Fibroblast of lung (primary cell): ENCODE measurements at regions not wholly inside any gene's neighbourhood (a gene's known extent, or its start where the extent isn't known, plus 50 kb on each side); places are given as distances from the start of the nearest gene placed in this dataset.

Source experiments
- EZH2 ChIP-seq: IDR thresholded peaks from 2 replicates; pipeline ENCODE4 v1.5.1; 2012; ENCODE audit warnings: low read length, control low read depth, mild to moderate bottlenecking; ENCODE audit errors: missing control alignments
- TF ChIP-seq, protein P1 (sequence below), 2 donors: IDR thresholded peaks in 1 of 2; conservative IDR thresholded peaks in 1 of 2; 1 replicate in 1 of 2; 2 replicates in 1 of 2; pipeline ENCODE4 v1.5.1; 2011 to 2012; ENCODE audit warnings: low read length in 2 of 2, control low read depth in 1 of 2, inconsistent platforms in 1 of 2, low read depth in 1 of 2, mild to moderate bottlenecking in 1 of 2

DNA sequence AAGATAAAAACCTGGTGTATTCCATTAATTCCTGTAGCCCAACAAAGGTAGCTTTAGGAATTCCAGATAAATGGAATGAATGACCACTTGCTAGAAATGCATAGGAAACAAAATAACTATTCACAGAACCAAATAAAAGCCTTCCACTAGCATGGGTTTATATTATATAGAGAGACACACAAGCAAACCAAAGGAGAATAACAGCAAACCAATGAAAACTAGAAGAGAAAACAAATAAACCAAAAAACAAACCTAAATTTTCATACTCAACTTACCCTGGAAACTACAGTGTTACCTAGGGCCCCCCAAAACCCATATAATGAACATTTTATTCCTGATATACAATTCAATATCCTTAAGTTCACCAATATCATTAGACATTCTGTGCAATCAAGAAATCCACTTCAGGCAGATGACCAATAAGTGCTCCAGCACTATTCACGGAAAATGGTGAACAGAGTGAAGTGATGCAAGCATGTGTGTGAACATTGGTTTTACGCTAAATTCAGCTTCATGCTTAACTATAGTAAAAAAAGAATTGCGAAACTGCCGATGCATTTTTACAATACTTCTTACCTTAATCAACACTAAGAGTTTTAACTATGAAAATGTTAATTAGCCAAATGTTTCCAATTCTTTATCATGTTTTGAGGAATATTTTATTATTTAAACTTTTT is 1108.4 kb upstream of the TMEM132C start:
- TF ChIP-seq, protein P1, sequence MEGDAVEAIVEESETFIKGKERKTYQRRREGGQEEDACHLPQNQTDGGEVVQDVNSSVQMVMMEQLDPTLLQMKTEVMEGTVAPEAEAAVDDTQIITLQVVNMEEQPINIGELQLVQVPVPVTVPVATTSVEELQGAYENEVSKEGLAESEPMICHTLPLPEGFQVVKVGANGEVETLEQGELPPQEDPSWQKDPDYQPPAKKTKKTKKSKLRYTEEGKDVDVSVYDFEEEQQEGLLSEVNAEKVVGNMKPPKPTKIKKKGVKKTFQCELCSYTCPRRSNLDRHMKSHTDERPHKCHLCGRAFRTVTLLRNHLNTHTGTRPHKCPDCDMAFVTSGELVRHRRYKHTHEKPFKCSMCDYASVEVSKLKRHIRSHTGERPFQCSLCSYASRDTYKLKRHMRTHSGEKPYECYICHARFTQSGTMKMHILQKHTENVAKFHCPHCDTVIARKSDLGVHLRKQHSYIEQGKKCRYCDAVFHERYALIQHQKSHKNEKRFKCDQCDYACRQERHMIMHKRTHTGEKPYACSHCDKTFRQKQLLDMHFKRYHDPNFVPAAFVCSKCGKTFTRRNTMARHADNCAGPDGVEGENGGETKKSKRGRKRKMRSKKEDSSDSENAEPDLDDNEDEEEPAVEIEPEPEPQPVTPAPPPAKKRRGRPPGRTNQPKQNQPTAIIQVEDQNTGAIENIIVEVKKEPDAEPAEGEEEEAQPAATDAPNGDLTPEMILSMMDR (conservative IDR thresholded peaks at IDR 0.05 in 1 of 2, IDR thresholded peaks at IDR 0.05 in 1 of 2; ENCODE audit: low read depth in 1 of 2, low read length in 2 of 2) = no peak
- TF ChIP-seq EZH2 = no peak
